HepG2 (cell line): ENCODE measurements at regions not wholly inside any gene's neighbourhood (a gene's known extent, or its start where the extent isn't known, plus 50 kb on each side); places are given as distances from the start of the nearest gene placed in this dataset.

Experiments used
- ATAC-seq: fragments of 200-7000 bp; cut with Tn5 transposase; 3 replicates; pipeline ENCODE4 v1.9.1; 2020; ENCODE audit warnings: mild to moderate bottlenecking, moderate library complexity
- BruUV-seq: library from RNA; stranded (reverse); fragments of 400-500 nt; replicated peaks from 2 replicates; lab custom pipeline; 2021; lab: Mats Ljungman, UMichigan
- CTCF ChIA-PET: fragments of 300-600 bp; formaldehyde crosslinking; extraction: SDS; loops from one replicate; lab custom pipeline; 2021; ENCODE audit warnings: low total read pairs, inconsistent platforms, low intra/inter-chr PET ratio; lab: Yijun Ruan, JAX
- POLR2A ChIA-PET: fragments of 350-600 bp; sonication (Branson Sonifier 250); formaldehyde crosslinking; loops from one replicate; lab custom pipeline; 2020; ENCODE audit warnings: antibody characterized with exemption, inconsistent platforms; lab: Yijun Ruan, JAX
- DNase-seq: peaks from one replicate; pipeline ENCODE4 v3.0.0-alpha.2; 2015; ENCODE audit warnings: low spot score
- FAIRE-seq: peaks from 3 replicates; lab custom pipeline; 2011; peaks lifted over from hg19 to GRCh38; lab: Jason Lieb, UNC
- H2AFZ ChIP-seq: one replicate; pipeline ENCODE4 v1.6.1; 2011; ENCODE audit warnings: low read length, inconsistent platforms
- H3K27ac ChIP-seq: fragments of 300-600 bp; 3 replicates; pipeline ENCODE4 v1.8.0; 2011; ENCODE audit warnings: mixed run types, mild to moderate bottlenecking, mixed read lengths, low read length, inconsistent platforms; ENCODE audit not compliant: insufficient read depth; ENCODE audit errors: extremely low read length
- H3K27me3 ChIP-seq, 2 experiments: fragments of 200-600 bp in 1 of 2; 2 replicates in 1 of 2; 3 replicates in 1 of 2; pipeline versions ENCODE4 v1.6.0 to v1.8.0; 2011; ENCODE audit warnings: low read length in 2 of 2, mild to moderate bottlenecking in 2 of 2, moderate library complexity in 2 of 2, inconsistent platforms in 1 of 2; ENCODE audit not compliant: insufficient read depth in 2 of 2, control insufficient read depth in 1 of 2
- H3K36me3 ChIP-seq, 2 experiments: fragments of 200-600 bp in 1 of 2; replicated peaks in 1 of 2; 2 replicates in 1 of 2; 3 replicates in 1 of 2; pipeline versions ENCODE4 v1.5.1 to v1.8.0; 2011; ENCODE audit warnings: low read length in 2 of 2, inconsistent platforms in 1 of 2; ENCODE audit not compliant: insufficient read depth in 2 of 2, control insufficient read depth in 1 of 2
- H3K4me1 ChIP-seq: 2 replicates; pipeline ENCODE4 v1.5.1; 2012; ENCODE audit warnings: low read length, inconsistent platforms; ENCODE audit not compliant: insufficient read depth
- H3K4me2 ChIP-seq: 2 replicates; pipeline ENCODE4 v1.6.0; 2011; ENCODE audit warnings: low read depth, low read length, inconsistent platforms
- H3K4me3 ChIP-seq, 3 experiments: fragments of 200-600 bp in 1 of 3; sonication (generic), shearing (Covaris generic) in 1 of 3; replicated peaks in 1 of 3; 2 replicates each; pipeline ENCODE4 v1.5.1; 2011 to 2016; ENCODE audit warnings: low read length in 3 of 3, inconsistent platforms in 2 of 3, low read depth in 2 of 3, mild to moderate bottlenecking in 2 of 3, control low read depth in 1 of 3, mixed read lengths in 1 of 3; ENCODE audit not compliant: insufficient read depth in 1 of 3
- H3K79me2 ChIP-seq: one replicate; pipeline ENCODE4 v1.6.1; 2011; ENCODE audit warnings: low read length, inconsistent platforms; ENCODE audit not compliant: insufficient read depth
- H3K9ac ChIP-seq: 2 replicates; pipeline ENCODE4 v1.6.0; 2011; ENCODE audit warnings: mild to moderate bottlenecking, low read depth, low read length, inconsistent platforms; ENCODE audit not compliant: insufficient read depth
- H3K9me3 ChIP-seq: 2 replicates; pipeline ENCODE4 v1.5.1; 2012; ENCODE audit warnings: mild to moderate bottlenecking, low read length
- H4K20me1 ChIP-seq: 2 replicates; pipeline ENCODE4 v1.6.0; 2011; ENCODE audit warnings: inconsistent platforms, mild to moderate bottlenecking, low read length, moderate library complexity; ENCODE audit not compliant: insufficient read depth
- EHMT2 ChIP-seq: fragments of 200-600 bp; sonication (generic); IDR thresholded peaks from 2 replicates; pipeline ENCODE4 v1.7.0; 2017; ENCODE audit warnings: antibody characterized with exemption, low read depth, low read length, borderline replicate concordance
- NFYC ChIP-seq: IDR thresholded peaks from 2 replicates; pipeline ENCODE4 v1.6.1; 2016; ENCODE audit warnings: missing genetic modification reagents, missing compliant biosample characterization
- PRDM10 ChIP-seq: sonication (generic); formaldehyde crosslinking; IDR thresholded peaks from 2 replicates; pipeline ENCODE4 v1.4.0; 2020; ENCODE audit warnings: low read depth, missing genetic modification reagents
- RBM22 ChIP-seq: fragments of 200-400 bp; formaldehyde crosslinking; optimal IDR thresholded peaks from 2 replicates; pipeline ENCODE3; 2017; ENCODE audit warnings: mild to moderate bottlenecking, low read length, moderate library complexity
- TBX3 ChIP-seq: fragments of 450-650 bp; IDR thresholded peaks from 2 replicates; pipeline ENCODE4 v1.6.1; 2017; ENCODE audit warnings: antibody characterized with exemption, mild to moderate bottlenecking, inconsistent platforms, borderline replicate concordance
- ZFAT ChIP-seq: sonication (generic); formaldehyde crosslinking; conservative IDR thresholded peaks from 2 replicates; pipeline ENCODE4 v1.8.1; 2023; ENCODE audit warnings: missing genetic modification reagents, inconsistent platforms
- ZNF350 ChIP-seq: sonication (generic); formaldehyde crosslinking; IDR thresholded peaks from 2 replicates; pipeline ENCODE4 v1.4.0; 2020; ENCODE audit warnings: mild to moderate bottlenecking, low read depth, missing genetic modification reagents, borderline replicate concordance
- ZNF572 ChIP-seq: sonication (generic); formaldehyde crosslinking; IDR thresholded peaks from 2 replicates; pipeline ENCODE4 v1.5.1; 2020; ENCODE audit warnings: mild to moderate bottlenecking, missing genetic modification reagents
- ZNF644 ChIP-seq: IDR thresholded peaks from 2 replicates; pipeline ENCODE4 v1.6.1; 2016; ENCODE audit warnings: low read depth
- WGBS: methylation state at CpG from one replicate; pipeline ENCODE4 v1.1.6; 2017; ENCODE audit warnings: low lambda C conversion rate; 5-methylcytosine and 5-hydroxymethylcytosine counted together
- in situ Hi-C: cut with HindIII; loops from 2 replicates; pipeline ENCODE4 v1.10.0; 2017; ENCODE audit warnings: low pct_unique_long_range_greater_than_20kb; ENCODE audit not compliant: extremely low pct_ligation_motif_present
- intact Hi-C: fragments of 100-400 bp; cut with micrococcal nuclease; formaldehyde crosslinking; loops from one replicate; pipeline ENCODE4 v1.10.0; 2022; ENCODE audit not compliant: unreplicated experiment
- TF ChIP-seq, protein P1 (sequence below): sonication (generic); formaldehyde crosslinking; IDR thresholded peaks from 2 replicates; pipeline ENCODE4 v1.4.0; 2020; ENCODE audit warnings: missing genetic modification reagents, borderline replicate concordance
- TF ChIP-seq, protein P2 (sequence below): sonication (generic); formaldehyde crosslinking; IDR thresholded peaks from 2 replicates; pipeline ENCODE4 v1.4.0; 2020; ENCODE audit warnings: missing genetic modification reagents; ENCODE audit errors: not compliant biosample characterization
- TF ChIP-seq, protein P3 (sequence below): IDR thresholded peaks from 2 replicates; pipeline ENCODE4 v1.6.1; 2016

DNA sequence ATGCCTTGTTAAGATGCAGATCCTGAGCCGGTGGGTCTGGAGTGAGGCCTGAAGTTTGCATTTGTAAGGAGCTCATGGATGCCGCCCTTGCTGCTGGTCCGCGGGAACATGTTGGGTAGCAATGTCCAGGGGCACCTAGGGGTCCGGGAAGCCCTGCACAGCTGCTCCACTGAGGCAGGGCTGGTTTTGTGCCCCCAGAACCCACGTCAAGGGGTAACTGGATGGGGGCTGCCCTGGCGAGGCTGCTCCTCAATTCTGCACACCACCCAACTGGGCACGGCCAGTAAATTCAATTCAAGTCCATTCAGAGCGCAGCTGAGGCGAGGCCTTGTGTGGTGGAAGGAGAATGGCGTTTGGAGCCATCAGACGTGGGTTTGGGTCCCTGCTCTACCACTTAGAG, 246.3 kb upstream of the PITRM1 start (continued):
- TF ChIP-seq, protein P1, sequence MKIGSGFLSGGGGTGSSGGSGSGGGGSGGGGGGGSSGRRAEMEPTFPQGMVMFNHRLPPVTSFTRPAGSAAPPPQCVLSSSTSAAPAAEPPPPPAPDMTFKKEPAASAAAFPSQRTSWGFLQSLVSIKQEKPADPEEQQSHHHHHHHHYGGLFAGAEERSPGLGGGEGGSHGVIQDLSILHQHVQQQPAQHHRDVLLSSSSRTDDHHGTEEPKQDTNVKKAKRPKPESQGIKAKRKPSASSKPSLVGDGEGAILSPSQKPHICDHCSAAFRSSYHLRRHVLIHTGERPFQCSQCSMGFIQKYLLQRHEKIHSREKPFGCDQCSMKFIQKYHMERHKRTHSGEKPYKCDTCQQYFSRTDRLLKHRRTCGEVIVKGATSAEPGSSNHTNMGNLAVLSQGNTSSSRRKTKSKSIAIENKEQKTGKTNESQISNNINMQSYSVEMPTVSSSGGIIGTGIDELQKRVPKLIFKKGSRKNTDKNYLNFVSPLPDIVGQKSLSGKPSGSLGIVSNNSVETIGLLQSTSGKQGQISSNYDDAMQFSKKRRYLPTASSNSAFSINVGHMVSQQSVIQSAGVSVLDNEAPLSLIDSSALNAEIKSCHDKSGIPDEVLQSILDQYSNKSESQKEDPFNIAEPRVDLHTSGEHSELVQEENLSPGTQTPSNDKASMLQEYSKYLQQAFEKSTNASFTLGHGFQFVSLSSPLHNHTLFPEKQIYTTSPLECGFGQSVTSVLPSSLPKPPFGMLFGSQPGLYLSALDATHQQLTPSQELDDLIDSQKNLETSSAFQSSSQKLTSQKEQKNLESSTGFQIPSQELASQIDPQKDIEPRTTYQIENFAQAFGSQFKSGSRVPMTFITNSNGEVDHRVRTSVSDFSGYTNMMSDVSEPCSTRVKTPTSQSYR = no peak
- no peak for TF ChIP-seq ZNF350
- no peak for TF ChIP-seq RBM22
- TF ChIP-seq, protein P2, sequence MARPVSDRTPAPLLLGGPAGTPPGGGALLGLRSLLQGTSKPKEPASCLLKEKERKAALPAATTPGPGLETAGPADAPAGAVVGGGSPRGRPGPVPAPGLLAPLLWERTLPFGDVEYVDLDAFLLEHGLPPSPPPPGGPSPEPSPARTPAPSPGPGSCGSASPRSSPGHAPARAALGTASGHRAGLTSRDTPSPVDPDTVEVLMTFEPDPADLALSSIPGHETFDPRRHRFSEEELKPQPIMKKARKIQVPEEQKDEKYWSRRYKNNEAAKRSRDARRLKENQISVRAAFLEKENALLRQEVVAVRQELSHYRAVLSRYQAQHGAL = no peak

DNA sequence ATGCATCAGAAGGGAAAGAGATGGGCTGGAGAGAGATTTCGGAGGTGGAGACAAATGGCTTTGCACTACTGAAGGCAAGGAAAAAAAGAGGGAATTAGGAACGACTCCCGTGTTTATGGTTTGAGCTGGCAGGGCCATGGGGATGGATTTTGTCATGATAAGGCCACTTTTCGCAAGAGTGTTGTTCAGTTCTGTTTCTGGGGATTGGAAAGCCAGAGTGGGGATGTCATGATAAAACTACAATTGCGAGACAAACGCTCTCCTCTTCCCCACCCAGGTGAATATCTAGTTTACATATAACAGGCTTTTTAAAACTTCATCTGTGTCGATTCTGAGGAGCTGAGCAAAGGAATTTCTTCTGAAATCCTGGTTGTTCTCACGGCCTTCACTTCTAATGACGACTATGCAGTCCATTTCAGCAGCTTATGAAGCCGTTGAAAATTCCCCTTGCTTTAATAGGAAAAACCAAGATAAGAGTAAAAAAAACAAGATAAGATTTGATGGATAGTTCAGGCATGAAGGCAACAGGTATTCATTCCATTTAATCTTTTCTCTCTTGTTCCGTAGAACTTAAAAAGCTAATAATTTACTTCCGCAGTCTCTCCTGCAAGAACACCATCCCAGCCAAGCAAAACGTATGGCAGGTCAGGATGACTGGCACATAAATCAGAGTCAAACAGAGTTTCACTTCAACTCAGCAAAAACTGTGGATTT, 245.6 kb upstream of the PITRM1 start:
- intact Hi-C loops (no loop called here), in situ Hi-C loops (no loop called here)
- Histone ChIP-seq H4K20me1 (no peaks in the 10 kb centered on the region), H2AFZ (no peak overlapping the region), H3K27me3 (peaks cover 1 to 50% of the 10 kb centered on the region in 2 experiments; a peak in 3 of 5 replicates), H3K9ac (no peak overlapping the region), H3K4me2 (no peak overlapping the region), H3K27ac (no peak overlapping the region), H3K79me2 (no peaks in the 10 kb centered on the region), H3K4me3 (no peak overlapping the region), H3K4me1 (no peaks in the 10 kb centered on the region), H3K9me3 (no peaks in the 10 kb centered on the region), H3K36me3 (no peaks in the 10 kb centered on the region)
- TF ChIP-seq EHMT2 (no peak), TBX3 (no peak), PRDM10 (CRISPR knock-in tag) (no peak), ZNF644 (CRISPR knock-in tag) (no peak), ZFAT (no peak), NFYC (CRISPR knock-in tag) (no peak), ZNF572 (CRISPR knock-in tag) (no peak)
- TF ChIP-seq, protein P3, sequence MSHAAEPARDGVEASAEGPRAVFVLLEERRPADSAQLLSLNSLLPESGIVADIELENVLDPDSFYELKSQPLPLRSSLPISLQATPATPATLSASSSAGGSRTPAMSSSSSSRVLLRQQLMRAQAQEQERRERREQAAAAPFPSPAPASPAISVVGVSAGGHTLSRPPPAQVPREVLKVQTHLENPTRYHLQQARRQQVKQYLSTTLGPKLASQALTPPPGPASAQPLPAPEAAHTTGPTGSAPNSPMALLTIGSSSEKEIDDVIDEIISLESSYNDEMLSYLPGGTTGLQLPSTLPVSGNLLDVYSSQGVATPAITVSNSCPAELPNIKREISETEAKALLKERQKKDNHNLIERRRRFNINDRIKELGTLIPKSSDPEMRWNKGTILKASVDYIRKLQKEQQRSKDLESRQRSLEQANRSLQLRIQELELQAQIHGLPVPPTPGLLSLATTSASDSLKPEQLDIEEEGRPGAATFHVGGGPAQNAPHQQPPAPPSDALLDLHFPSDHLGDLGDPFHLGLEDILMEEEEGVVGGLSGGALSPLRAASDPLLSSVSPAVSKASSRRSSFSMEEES (CRISPR knock-in tag) = no peak
- CTCF ChIA-PET = no interaction called here
- POLR2A ChIA-PET = no interaction called here
- FAIRE-seq = no peak
- no peak for DNase-seq
- 10% methylated on average over 13 of the region's 13 CpGs for WGBS
- no peak for ATAC-seq
- BruUV-seq = no TSS peak
